Retinal pigment epithelial cell (primary cell): ENCODE measurements at regions not wholly inside any gene's neighbourhood (a gene's known extent, or its start where the extent isn't known, plus 50 kb on each side); places are given as distances from the start of the nearest gene placed in this dataset.

Experiments used
- DNase-seq: peaks from one replicate; pipeline ENCODE4 v3.0.0-alpha.2; 2010; ENCODE audit warnings: low read depth
- H3K4me3 ChIP-seq: 2 replicates; pipeline ENCODE4 v1.5.1; 2011; ENCODE audit warnings: mild to moderate bottlenecking, low read length, control low read depth, moderate library complexity
- CTCF ChIP-seq: conservative IDR thresholded peaks from 2 replicates; pipeline ENCODE4 v1.5.1; 2011; ENCODE audit warnings: low read depth, low read length, control low read depth, inconsistent platforms

- TF ChIP-seq CTCF: no peak
- no peak overlapping the region for H3K4me3 ChIP-seq
- DNase-seq: no peak
These were observed 147.7 kb downstream of the TSN start for GRCh38 chr2:121903037-121903689.

GRCh38 chr2:121904656-121905055 is 149.2 kb downstream of the TSN start:
- H3K4me3 ChIP-seq: no peak overlapping the region
- no peak for DNase-seq
- TF ChIP-seq CTCF: no peak

GRCh38 chr2:121905201-121905600 is 149.8 kb downstream of the TSN start:
- TF ChIP-seq CTCF: no peak
- DNase-seq: no peak
- no peak overlapping the region for H3K4me3 ChIP-seq

GRCh38 chr2:121906170-121906569 is 150.7 kb downstream of the TSN start:
- DNase-seq: no peak
- no peak overlapping the region for H3K4me3 ChIP-seq
- TF ChIP-seq CTCF: no peak

GRCh38 chr2:121907928-121908327 is 152.5 kb downstream of the TSN start:
- no peak for TF ChIP-seq CTCF
- H3K4me3 ChIP-seq: no peak overlapping the region
- DNase-seq: no peak

- no peak for TF ChIP-seq CTCF
- no peak overlapping the region for H3K4me3 ChIP-seq
- DNase-seq: no peak
These were observed 154.7 kb downstream of the TSN start for GRCh38 chr2:121910139-121910538.

- H3K4me3 ChIP-seq: no peak overlapping the region
- no peak for TF ChIP-seq CTCF
- no peak for DNase-seq
These were observed 155.6 kb downstream of the TSN start for GRCh38 chr2:121911036-121911435.
